HFFc6 (cell line): ENCODE measurements at regions not wholly inside any gene's neighbourhood (a gene's known extent, or its start where the extent isn't known, plus 50 kb on each side); places are given as distances from the start of the nearest gene placed in this dataset.

Source experiments
- DNase-seq: peaks from one replicate; pipeline ENCODE4 v3.0.0-alpha.2; 2018
- H3K27ac Mint-ChIP-seq: 2 replicates; pipeline ENCODE4 v1.8.0; 2020; ENCODE audit warnings: mild to moderate bottlenecking, mixed read lengths
- H3K27me3 Mint-ChIP-seq: 2 replicates; pipeline ENCODE4 v1.8.0; 2021; ENCODE audit warnings: mild to moderate bottlenecking, moderate library complexity, mixed read lengths; ENCODE audit not compliant: insufficient read depth
- H3K36me3 Mint-ChIP-seq: 2 replicates; pipeline ENCODE4 v1.8.0; 2021; ENCODE audit warnings: low read depth, mixed read lengths
- H3K4me1 Mint-ChIP-seq: 2 replicates; pipeline ENCODE4 v1.8.0; 2020; ENCODE audit warnings: low read depth, mixed read lengths
- H3K4me3 Mint-ChIP-seq: 2 replicates; pipeline ENCODE4 v1.8.0; 2020; ENCODE audit warnings: mild to moderate bottlenecking, moderate library complexity, mixed read lengths
- H3K9me3 Mint-ChIP-seq: 2 replicates; pipeline ENCODE4 v1.8.0; 2020; ENCODE audit warnings: mild to moderate bottlenecking, mixed read lengths
- CTCF ChIP-seq: fragments of 200-600 bp; sonication (generic); IDR thresholded peaks from 2 replicates; pipeline ENCODE4 v1.5.0; 2021; ENCODE audit warnings: antibody characterized with exemption, mild to moderate bottlenecking

DNA sequence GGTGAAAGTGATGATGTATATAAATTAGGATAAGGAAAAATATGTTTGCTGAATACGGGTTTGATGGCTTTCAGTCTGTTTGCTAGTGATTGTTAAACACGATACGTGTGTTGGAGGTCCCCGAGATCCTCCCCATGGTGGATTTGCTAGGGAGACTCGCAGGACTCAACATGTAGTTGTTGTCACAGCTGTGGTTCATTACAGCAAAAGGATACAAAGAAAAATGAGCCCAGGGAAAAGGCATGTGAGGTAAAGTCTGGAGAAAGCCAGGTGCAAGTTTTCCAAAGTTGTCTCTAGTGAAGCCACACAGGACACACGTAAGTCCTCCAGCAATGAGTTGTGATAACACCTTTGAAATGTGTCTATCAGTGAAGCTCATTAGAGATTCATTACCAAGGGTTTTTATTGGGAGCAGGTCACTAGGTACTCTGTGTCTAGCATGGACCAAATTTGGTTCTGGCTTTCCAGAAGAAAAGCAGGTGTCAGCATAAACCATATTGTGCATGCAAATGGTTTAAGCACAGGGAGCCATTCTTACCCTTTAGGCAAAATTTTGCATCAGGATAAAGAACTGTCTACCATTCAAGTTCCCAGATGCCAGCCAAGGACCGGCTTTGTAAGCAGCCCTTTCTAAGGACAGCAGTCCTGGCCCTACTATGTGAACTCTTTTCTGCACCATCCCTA lies 215.2 kb upstream of the WSCD1 start:
- no peak for DNase-seq
- Mint-ChIP-seq H3K36me3 (no peaks in the 10 kb centered on the region), H3K4me1 (no peaks in the 10 kb centered on the region), H3K27ac (no peak overlapping the region), H3K9me3 (no peaks in the 10 kb centered on the region; the same call in 1 of the 2 replicates), H3K27me3 (no peaks in the 10 kb centered on the region; the same call in 1 of the 2 replicates), H3K4me3 (no peak overlapping the region)
- TF ChIP-seq CTCF, result no peak

DNA sequence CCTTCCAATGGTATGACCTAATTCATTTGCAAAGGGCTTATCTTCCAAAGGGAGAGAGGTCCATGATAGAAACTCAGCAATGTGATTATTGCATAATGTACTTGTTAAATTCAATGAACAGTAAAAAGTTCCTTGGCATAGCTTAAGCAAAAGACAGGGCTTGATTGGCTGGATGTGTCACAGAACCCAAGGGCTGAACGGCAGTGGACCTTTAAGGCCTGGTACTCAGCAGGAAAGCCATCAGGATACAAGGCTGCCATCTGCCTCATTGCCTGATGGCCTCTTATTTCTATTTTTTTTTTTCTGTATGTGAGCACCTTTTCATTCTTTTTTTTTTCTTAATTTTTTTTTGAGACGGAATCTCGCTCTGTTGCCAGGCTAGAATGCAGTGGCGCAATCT lies 208.9 kb upstream of the WSCD1 start:
- H3K27ac Mint-ChIP-seq, result no peak overlapping the region
- no peaks in the 10 kb centered on the region for H3K4me1 Mint-ChIP-seq
- H3K36me3 Mint-ChIP-seq, result no peaks in the 10 kb centered on the region
- no peak for DNase-seq
- no peak for TF ChIP-seq CTCF
- H3K4me3 Mint-ChIP-seq, result no peak overlapping the region
- no peaks in the 10 kb centered on the region for H3K9me3 Mint-ChIP-seq
- peaks cover 18% of the 10 kb centered on the region for H3K27me3 Mint-ChIP-seq

DNA sequence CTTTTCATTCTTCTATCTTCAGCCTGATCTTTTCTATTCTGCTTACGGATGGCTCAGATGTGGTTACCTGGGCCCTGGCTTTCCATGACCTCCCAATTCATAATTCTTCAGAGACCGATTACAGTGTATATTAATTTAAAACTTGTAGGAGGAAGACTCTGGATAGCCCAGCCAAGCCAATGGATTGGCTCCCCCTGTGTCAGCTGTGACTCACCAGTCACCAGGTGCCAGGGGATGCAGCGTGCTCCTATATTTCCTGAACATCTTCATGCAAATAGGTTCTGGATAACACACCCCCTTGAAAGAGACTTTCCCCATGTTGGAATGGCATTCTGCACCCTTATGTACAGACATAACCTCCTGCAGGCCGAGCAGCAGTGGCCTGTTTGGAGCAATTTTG lies 208.3 kb upstream of the WSCD1 start:
- no peak for DNase-seq
- Mint-ChIP-seq H3K27me3 (peaks cover 19% of the 10 kb centered on the region), H3K36me3 (no peaks in the 10 kb centered on the region), H3K4me3 (no peak overlapping the region), H3K9me3 (no peaks in the 10 kb centered on the region), H3K4me1 (no peaks in the 10 kb centered on the region), H3K27ac (no peak overlapping the region)
- TF ChIP-seq CTCF, result no peak

GRCh38 chr17:5862395-5862794 lies 207.8 kb upstream of the WSCD1 start:
- Mint-ChIP-seq H3K27ac (no peak overlapping the region), H3K4me1 (no peaks in the 10 kb centered on the region), H3K27me3 (peaks cover 20% of the 10 kb centered on the region), H3K4me3 (no peak overlapping the region), H3K9me3 (no peaks in the 10 kb centered on the region), H3K36me3 (no peaks in the 10 kb centered on the region)
- no peak for DNase-seq
- no peak for TF ChIP-seq CTCF

DNA sequence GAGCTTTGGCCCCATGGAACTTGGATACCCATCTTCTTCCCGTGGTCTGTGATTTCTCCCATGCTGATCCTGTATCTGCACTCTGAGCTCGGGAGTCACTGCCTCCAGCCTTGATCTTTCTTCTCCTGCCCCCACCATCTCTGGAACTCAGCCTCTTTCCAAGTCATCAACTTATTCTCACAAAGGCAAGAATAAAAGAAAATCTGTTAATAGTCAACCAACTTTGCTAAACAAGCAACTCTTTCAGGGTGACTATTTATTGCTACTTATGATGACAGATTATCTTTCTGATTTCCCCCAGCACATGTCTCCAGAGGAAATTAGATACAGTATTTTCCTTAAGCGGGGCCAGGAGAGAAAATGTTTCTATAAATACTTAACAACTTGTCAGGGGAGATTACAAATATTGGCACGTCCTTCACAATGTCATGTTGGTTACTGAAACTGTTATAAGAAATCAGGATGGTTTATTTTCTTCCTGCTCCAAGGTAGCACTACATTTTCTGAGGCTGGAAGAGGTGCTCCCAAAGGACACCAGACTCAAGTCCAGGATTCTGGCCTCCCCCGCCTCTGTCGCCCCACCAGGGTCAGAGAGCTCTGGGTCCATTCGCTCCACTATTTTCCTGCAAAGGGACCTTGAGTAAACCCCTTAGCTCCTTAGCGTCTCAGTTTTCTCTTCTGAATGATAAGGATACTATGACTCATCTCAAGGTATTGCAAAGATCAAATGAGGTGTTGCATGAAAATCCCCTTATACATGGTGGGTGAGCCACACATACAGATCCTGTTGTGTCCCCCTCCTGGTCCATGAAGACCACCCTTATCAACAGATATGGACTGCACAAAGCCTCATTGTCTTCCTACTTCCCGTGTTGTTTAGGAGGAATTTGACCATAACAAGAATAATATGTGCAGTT lies 205.2 kb upstream of the WSCD1 start:
- Mint-ChIP-seq H3K27me3 (peaks cover 20% of the 10 kb centered on the region), H3K36me3 (no peaks in the 10 kb centered on the region), H3K27ac (no peak overlapping the region), H3K4me3 (no peak overlapping the region), H3K4me1 (no peaks in the 10 kb centered on the region), H3K9me3 (no peaks in the 10 kb centered on the region)
- DNase-seq, result no peak
- TF ChIP-seq CTCF, result no peak
